ENCODE measurements at regions not wholly inside any gene's neighbourhood (a gene's known extent, or its start where the extent isn't known, plus 50 kb on each side); places are given as distances from the start of the nearest gene placed in this dataset.

GRCh38 chr5:125033602-125034001, 287.2 kb upstream of the ZNF608 start (continued):
- TF ChIP-seq KLF5 (IDR thresholded peaks at IDR 0.05; ENCODE audit: partially characterized antibody): no peak

GRCh38 chr5:125034331-125034730, 287.9 kb upstream of the ZNF608 start:
- Histone ChIP-seq H3K9ac (ENCODE audit: control insufficient read depth, insufficient read depth, low read length) (no peak overlapping the region), H3K36me3 (ENCODE audit: control insufficient read depth in 2 of 2, insufficient read depth in 2 of 2, low read length in 1 of 2) (no peaks in the 10 kb centered on the region), H4K20me1 (ENCODE audit: control insufficient read depth, insufficient read depth) (no peaks in the 10 kb centered on the region), H2AFZ (ENCODE audit: control insufficient read depth, low read depth, low read length) (no peak overlapping the region), H3K9me3 (replicated peaks; ENCODE audit: control insufficient read depth, insufficient read depth, low read length) (no peaks in the 10 kb centered on the region), H3K4me3 (no peak overlapping the region), H3K27me3 (replicated peaks in 1 of 2; ENCODE audit: control insufficient read depth in 2 of 2, insufficient read depth in 2 of 2, low read length in 1 of 2) (no peaks in the 10 kb centered on the region), H3K4me1 (ENCODE audit: control insufficient read depth, insufficient read depth, low read length) (no peaks in the 10 kb centered on the region; the same call in 1 of the 2 replicates), H3K79me2 (ENCODE audit: control insufficient read depth, insufficient read depth, low read length) (no peaks in the 10 kb centered on the region), H3K27ac (ENCODE audit: control insufficient read depth, insufficient read depth) (no peak overlapping the region), H3K4me2 (ENCODE audit: control insufficient read depth, insufficient read depth) (no peak overlapping the region)
- intact Hi-C loops (cut with micrococcal nuclease; ENCODE audit: unreplicated experiment) (no loop called here), in situ Hi-C loops (cut with MboI) (no loop called here)
- FAIRE-seq: no peak
- DNase-seq (ENCODE audit: low read depth, low spot score): no peak
- no peak for ATAC-seq
- ChIA-PET RAD21 (ENCODE audit: unreplicated experiment) (no interaction called here), CTCF (no interaction called here), POLR2A (no interaction called here), SMC1A (ENCODE audit: uncharacterized antibody, unreplicated experiment) (interaction anchor here (1.3 kb wide), 1 partner anchor 28 kb away, joined by 3 read pairs; no protein-coding TSS in a partner anchor)
- 70% methylated on average over 5 of the region's 5 CpGs for WGBS (ENCODE audit: insufficient coverage, insufficient replicate concordance, low lambda C conversion rate, missing lambda C conversion rate)
- TF ChIP-seq E4F1 (IDR thresholded peaks at IDR 0.05; ENCODE audit: borderline replicate concordance, partially characterized antibody): no peak
- TF ChIP-seq TBL1XR1 (IDR thresholded peaks at IDR 0.05; ENCODE audit: low read depth, low read length): no peak
- no peak for TF ChIP-seq SREBF1 (IDR thresholded peaks at IDR 0.05; ENCODE audit: low read length)
- no peak for TF ChIP-seq ATF3 (IDR thresholded peaks at IDR 0.05; ENCODE audit: borderline replicate concordance, extremely low read depth, low read depth, low read length)
- TF ChIP-seq NFYB (IDR thresholded peaks at IDR 0.05; ENCODE audit: insufficient read depth, low read depth, low read length): no peak
- BruUV-seq (replicated peaks): no TSS peak

All from GM12878 (cell line).